HCT116 (cell line): ENCODE measurements at regions not wholly inside any gene's neighbourhood (a gene's known extent, or its start where the extent isn't known, plus 50 kb on each side); places are given as distances from the start of the nearest gene placed in this dataset.

Experiments
- ATAC-seq: fragments of 200-7000 bp; cut with Tn5 transposase; 2 replicates; pipeline ENCODE4 v1.9.1; 2020; ENCODE audit warnings: mild to moderate bottlenecking, moderate library complexity
- BruUV-seq: library from RNA; stranded (reverse); fragments of 400-500 nt; replicated peaks from 2 replicates; lab custom pipeline; 2021; lab: Mats Ljungman, UMichigan
- CTCF ChIA-PET: fragments of 300-600 bp; sonication (Branson Sonifier 250); formaldehyde crosslinking; loops from one replicate; lab custom pipeline; 2021; ENCODE audit warnings: antibody characterized with exemption; lab: Charles Lee
- POLR2A ChIA-PET: fragments of 300-600, 350-600 bp; sonication (Branson Sonifier 250); formaldehyde crosslinking; loops from one replicate; lab custom pipeline; 2021; ENCODE audit warnings: antibody characterized with exemption; lab: Charles Lee
- RAD21 ChIA-PET, 2 experiments: fragments of 300-600 bp; sonication (Branson Sonifier 250); formaldehyde crosslinking; loops; one replicate each; lab custom pipeline; 2023; ENCODE audit warnings: low total read pairs in 2 of 2; ENCODE audit not compliant: uncharacterized antibody in 2 of 2, unreplicated experiment in 2 of 2, low non-redundant PET in 1 of 2; lab: Charles Lee
- DNase-seq: peaks from one replicate; pipeline ENCODE4 v3.0.0-alpha.2; 2010; ENCODE audit warnings: low read depth, low spot score
- H2AFZ ChIP-seq: fragments of 200-600 bp; shearing (Covaris generic), sonication (generic); 2 replicates; pipeline ENCODE4 v1.6.1; 2017; ENCODE audit warnings: low read depth, mixed run types, mixed read lengths, antibody characterized with exemption, low read length; ENCODE audit not compliant: poor library complexity, severe bottlenecking
- H3K27ac ChIP-seq: 2 replicates; pipeline ENCODE4 v1.5.1; 2012; ENCODE audit warnings: low read depth, low read length
- H3K27me3 ChIP-seq: fragments of 200-600 bp; sonication (generic); 2 replicates; pipeline ENCODE4 v1.6.1; 2016; ENCODE audit warnings: mixed run types, low read length, mixed read lengths; ENCODE audit not compliant: insufficient read depth
- H3K36me3 ChIP-seq, 2 experiments: fragments of 200-500 bp in 1 of 2; fragments of 200-600 bp in 1 of 2; sonication (Bioruptor generic) in 1 of 2; sonication (generic) in 1 of 2; 2 replicates each; pipeline versions ENCODE4 v1.5.1 to v1.6.1; 2014 to 2016; ENCODE audit warnings: low read length in 2 of 2, inconsistent platforms in 1 of 2, mixed read lengths in 1 of 2, mixed run types in 1 of 2; ENCODE audit not compliant: insufficient read depth in 2 of 2, control insufficient read depth in 1 of 2
- H3K4me1 ChIP-seq, 2 experiments: fragments of 200-600 bp in 1 of 2; sonication (generic) in 1 of 2; 2 replicates each; pipeline versions ENCODE4 v1.5.1 to v1.6.1; 2012 to 2017; ENCODE audit warnings: low read length in 2 of 2, inconsistent platforms in 1 of 2, mild to moderate bottlenecking in 1 of 2, mixed read lengths in 1 of 2, mixed run types in 1 of 2, moderate library complexity in 1 of 2; ENCODE audit not compliant: insufficient read depth in 2 of 2, control insufficient read depth in 1 of 2
- H3K4me2 ChIP-seq: fragments of 200-600 bp; sonication (generic); 2 replicates; pipeline ENCODE4 v1.6.1; 2017; ENCODE audit warnings: mixed run types, low read length, mixed read lengths
- H3K4me3 ChIP-seq, 2 experiments: fragments of 200-600 bp in 1 of 2; sonication (generic) in 1 of 2; replicated peaks in 1 of 2; 2 replicates each; pipeline ENCODE4 v1.5.1; 2011 to 2016; ENCODE audit warnings: low read length in 2 of 2, control low read depth in 1 of 2, low read depth in 1 of 2, mild to moderate bottlenecking in 1 of 2, mixed read lengths in 1 of 2, mixed run types in 1 of 2
- H3K79me2 ChIP-seq: fragments of 200-600 bp; sonication (generic); 2 replicates; pipeline ENCODE4 v1.6.1; 2017; ENCODE audit warnings: mild to moderate bottlenecking, mixed run types, low read length, moderate library complexity, mixed read lengths; ENCODE audit not compliant: insufficient read depth
- H3K9ac ChIP-seq: fragments of 200-600 bp; sonication (generic); 2 replicates; pipeline ENCODE4 v1.6.1; 2016; ENCODE audit warnings: low read length, mixed read lengths
- H3K9me2 ChIP-seq: fragments of 200-600 bp; sonication (generic), shearing (Covaris generic); 2 replicates; pipeline ENCODE4 v1.6.1; 2017; ENCODE audit warnings: mixed run types, mild to moderate bottlenecking, moderate library complexity; ENCODE audit not compliant: insufficient read depth
- H3K9me3 ChIP-seq, 2 experiments: fragments of 200-500 bp in 1 of 2; fragments of 200-600 bp in 1 of 2; sonication (Bioruptor generic) in 1 of 2; sonication (generic) in 1 of 2; 2 replicates each; pipeline ENCODE4 v1.6.1; 2014 to 2017; ENCODE audit warnings: low read length in 2 of 2, mixed read lengths in 2 of 2, inconsistent platforms in 1 of 2, low read depth in 1 of 2, mild to moderate bottlenecking in 1 of 2, mixed run types in 1 of 2, moderate library complexity in 1 of 2; ENCODE audit not compliant: control insufficient read depth in 1 of 2, insufficient read depth in 1 of 2
- H4K20me1 ChIP-seq: fragments of 200-600 bp; sonication (generic), shearing (Covaris generic); 2 replicates; pipeline ENCODE4 v1.6.1; 2017; ENCODE audit warnings: mixed run types, mild to moderate bottlenecking, moderate library complexity; ENCODE audit not compliant: insufficient read depth
- ATF3 ChIP-seq: IDR thresholded peaks from 2 replicates; pipeline ENCODE4 v1.6.1; 2012
- CBX3 ChIP-seq: IDR thresholded peaks from 2 replicates; pipeline ENCODE4 v1.6.1; 2012; ENCODE audit warnings: low read depth
- CTCF ChIP-seq, 3 experiments: fragments of 200-600 bp in 1 of 3; sonication (generic) in 1 of 3; IDR thresholded peaks in 2 of 3; conservative IDR thresholded peaks in 1 of 3; 2 replicates each; pipeline ENCODE4 v1.5.1; 2012 to 2017; ENCODE audit warnings: low read depth in 2 of 3, low read length in 2 of 3, antibody characterized with exemption in 1 of 3, borderline replicate concordance in 1 of 3, control low read depth in 1 of 3, mild to moderate bottlenecking in 1 of 3, mixed read lengths in 1 of 3, mixed run types in 1 of 3, moderate library complexity in 1 of 3; ENCODE audit not compliant: insufficient read depth in 1 of 3
- ELF1 ChIP-seq: IDR thresholded peaks from 2 replicates; pipeline ENCODE4 v1.6.1; 2012; ENCODE audit warnings: low read depth, borderline replicate concordance
- EZH2 ChIP-seq: fragments of 200-600 bp; sonication (generic); IDR thresholded peaks from 2 replicates; pipeline ENCODE4 v1.6.1; 2017; ENCODE audit warnings: antibody characterized with exemption, mixed run types
- EZH2phosphoT487 ChIP-seq: fragments of 200-600 bp; IDR thresholded peaks from 2 replicates; pipeline ENCODE4 v1.6.1; 2018; ENCODE audit warnings: antibody characterized with exemption, borderline replicate concordance
- FOSL1 ChIP-seq: IDR thresholded peaks from 2 replicates; pipeline ENCODE4 v1.6.1; 2012; ENCODE audit warnings: low read depth
- JUND ChIP-seq: IDR thresholded peaks from 2 replicates; pipeline ENCODE4 v1.6.1; 2012
- MAX ChIP-seq: IDR thresholded peaks from 2 replicates; pipeline ENCODE4 v1.6.1; 2012
- RAD21 ChIP-seq: IDR thresholded peaks from 2 replicates; pipeline ENCODE4 v1.6.1; 2012; ENCODE audit warnings: low read depth, mild to moderate bottlenecking
- REST ChIP-seq: IDR thresholded peaks from 2 replicates; pipeline ENCODE4 v1.6.1; 2012; ENCODE audit warnings: low read depth
- SP1 ChIP-seq: IDR thresholded peaks from 2 replicates; pipeline ENCODE4 v1.6.1; 2012; ENCODE audit warnings: low read depth
- SRF ChIP-seq: IDR thresholded peaks from 2 replicates; pipeline ENCODE4 v1.6.1; 2012; ENCODE audit warnings: low read depth
- TCF7L2 ChIP-seq: IDR thresholded peaks from 2 replicates; pipeline ENCODE4 v1.7.0; 2011; ENCODE audit warnings: borderline replicate concordance, inconsistent platforms; ENCODE audit not compliant: insufficient read depth, insufficient read length; ENCODE audit errors: extremely low read depth
- YY1 ChIP-seq: IDR thresholded peaks from 2 replicates; pipeline ENCODE4 v1.6.1; 2011; ENCODE audit warnings: low read length, low read depth, moderate library complexity, mild to moderate bottlenecking; ENCODE audit not compliant: insufficient replicate concordance; ENCODE audit errors: extremely low read depth
- ZBTB33 ChIP-seq: IDR thresholded peaks from 2 replicates; pipeline ENCODE4 v1.6.1; 2011; ENCODE audit warnings: mild to moderate bottlenecking, low read length, moderate library complexity; ENCODE audit not compliant: insufficient replicate concordance; ENCODE audit errors: extremely low read depth
- ZFX ChIP-seq: fragments of 450-650 bp; IDR thresholded peaks from 2 replicates; pipeline ENCODE4 v1.6.1; 2017
- ZNF274 ChIP-seq: fragments of 200-500 bp; sonication (Bioruptor generic); IDR thresholded peaks from 2 replicates; pipeline ENCODE4 v1.6.1; 2014; ENCODE audit warnings: mild to moderate bottlenecking, low read depth, low read length, inconsistent platforms
- intact Hi-C: fragments of 100-400 bp; cut with micrococcal nuclease; formaldehyde crosslinking; loops from 2 replicates; pipeline ENCODE4 v1.10.0; 2022

GRCh38 chr4:58261526-58261925 is 1151.3 kb upstream of the IGFBP7 start:
- intact Hi-C loops, result no loop called here
- TF ChIP-seq EZH2phosphoT487, result no peak
- no peak for TF ChIP-seq RAD21
- no peak for TF ChIP-seq ZBTB33
- no peak for TF ChIP-seq ZFX
- no peak for TF ChIP-seq FOSL1
- no peak for TF ChIP-seq MAX
- TF ChIP-seq REST, result no peak
- TF ChIP-seq SP1, result no peak
- TF ChIP-seq TCF7L2, result no peak
- TF ChIP-seq ZNF274, result no peak
- no peak for TF ChIP-seq YY1
- no peak for TF ChIP-seq CBX3
- no peak for TF ChIP-seq EZH2
- no peak for TF ChIP-seq ATF3
- TF ChIP-seq ELF1, result no peak
- TF ChIP-seq CTCF (IDR thresholded peaks at IDR 0.05 in 2 of 3, conservative IDR thresholded peaks at IDR 0.05 in 1 of 3; ENCODE audit: borderline replicate concordance in 1 of 3, insufficient read depth in 1 of 3, low read depth in 2 of 3, low read length in 2 of 3), result no peak
- no peak for TF ChIP-seq SRF
- no peak for TF ChIP-seq JUND
- H3K27ac ChIP-seq, result no peak overlapping the region
- no peaks in the 10 kb centered on the region for H3K9me2 ChIP-seq
- H3K36me3 ChIP-seq, result no peaks in the 10 kb centered on the region
- no peaks in the 10 kb centered on the region for H3K4me1 ChIP-seq
- H2AFZ ChIP-seq, result no peak overlapping the region
- H3K4me2 ChIP-seq, result no peak overlapping the region
- no peaks in the 10 kb centered on the region for H3K79me2 ChIP-seq
- no TSS peak for BruUV-seq
- H3K4me3 ChIP-seq, result no peak overlapping the region
- no peak overlapping the region for H3K9ac ChIP-seq
- no peak for DNase-seq
- POLR2A ChIA-PET, result no interaction called here
- H4K20me1 ChIP-seq, result no peaks in the 10 kb centered on the region
- no peak for ATAC-seq
- CTCF ChIA-PET, result no interaction called here
- RAD21 ChIA-PET, result no interaction called here
- peaks cover 8 to 17% of the 10 kb centered on the region in 2 experiments; a peak in 2 of 4 replicates for H3K9me3 ChIP-seq
- no peaks in the 10 kb centered on the region for H3K27me3 ChIP-seq
